HG03442 (cell line): ENCODE measurements at regions not wholly inside any gene's neighbourhood (a gene's known extent, or its start where the extent isn't known, plus 50 kb on each side); places are given as distances from the start of the nearest gene placed in this dataset.

Source experiments
- ATAC-seq: cut with Tn5 transposase; IDR thresholded peaks from one replicate; pipeline ENCODE4 v1.9.1; 2021; ENCODE audit warnings: mild to moderate bottlenecking, moderate library complexity; ENCODE audit not compliant: unreplicated experiment

DNA sequence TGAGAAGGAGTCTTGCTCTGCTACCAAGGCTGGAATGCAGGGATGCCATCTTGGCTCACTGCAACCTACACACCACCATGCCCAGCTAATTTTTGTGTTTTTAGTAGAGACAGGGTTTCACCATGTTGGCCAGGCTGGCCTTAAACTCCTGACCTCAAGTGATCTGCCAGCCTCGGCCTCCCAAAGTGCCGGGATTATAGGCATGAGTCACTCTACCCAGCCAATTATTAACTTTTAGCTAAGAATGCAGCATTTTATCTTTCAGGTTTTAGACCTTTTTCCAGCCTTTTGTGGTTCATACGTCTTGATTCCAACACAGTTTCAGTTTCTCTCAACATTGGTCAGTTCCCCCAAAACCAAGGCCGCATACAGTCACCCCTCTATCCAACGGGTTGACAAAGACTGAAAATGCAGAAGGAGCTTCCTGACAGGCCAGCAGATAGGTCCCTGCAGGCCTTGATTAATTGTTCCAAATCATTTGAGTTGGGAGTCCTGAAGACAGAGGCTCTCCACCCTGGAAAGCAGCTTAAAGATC lies 262.2 kb upstream of the KLHL29 start:
- no peak for ATAC-seq

DNA sequence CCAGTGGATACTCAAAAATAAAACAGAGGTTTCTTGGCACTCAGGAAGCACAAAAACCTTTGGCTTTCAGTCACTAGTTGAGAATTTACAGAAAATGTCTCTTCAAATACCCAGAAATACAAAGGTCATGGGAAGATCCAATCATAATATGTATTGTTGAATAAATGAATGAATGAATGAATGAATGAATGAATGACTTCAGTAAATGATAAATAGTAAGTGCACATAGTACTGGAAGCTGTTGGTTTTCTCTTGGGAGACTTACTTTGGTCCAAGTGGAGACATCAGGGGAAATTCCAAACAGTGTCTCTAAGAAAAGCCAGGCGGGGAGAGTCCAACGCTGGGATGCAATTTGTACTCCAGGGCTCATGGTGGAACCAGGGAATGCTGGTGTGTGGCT lies 261.3 kb upstream of the KLHL29 start:
- ATAC-seq: no peak

- ATAC-seq: no peak
These were observed 260.7 kb upstream of the KLHL29 start for GRCh38 chr2:23124214-23124750.

DNA sequence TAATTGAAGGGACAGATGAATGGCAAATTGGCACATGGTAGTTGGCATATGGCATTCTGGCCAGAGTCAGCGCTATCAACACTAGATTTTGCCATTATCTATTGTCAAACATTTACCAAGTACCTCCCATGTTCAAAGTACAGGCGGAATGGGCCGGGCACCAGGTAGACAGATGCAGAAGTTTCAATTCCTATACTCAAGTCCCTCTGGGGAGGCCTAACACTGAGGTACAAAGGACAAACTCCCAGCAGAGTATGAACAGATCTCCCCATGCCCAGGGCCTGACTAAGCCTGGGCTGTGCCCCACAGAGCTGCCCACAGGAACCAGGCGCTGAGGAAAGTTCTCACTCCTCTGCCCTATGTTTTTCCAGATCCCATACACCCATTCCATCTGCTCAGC lies 257.5 kb upstream of the KLHL29 start:
- ATAC-seq: no peak

GRCh38 chr2:23128684-23129292 lies 256.2 kb upstream of the KLHL29 start:
- ATAC-seq: no peak

- ATAC-seq: no peak
These were observed 253.9 kb upstream of the KLHL29 start for GRCh38 chr2:23131066-23131575.

DNA sequence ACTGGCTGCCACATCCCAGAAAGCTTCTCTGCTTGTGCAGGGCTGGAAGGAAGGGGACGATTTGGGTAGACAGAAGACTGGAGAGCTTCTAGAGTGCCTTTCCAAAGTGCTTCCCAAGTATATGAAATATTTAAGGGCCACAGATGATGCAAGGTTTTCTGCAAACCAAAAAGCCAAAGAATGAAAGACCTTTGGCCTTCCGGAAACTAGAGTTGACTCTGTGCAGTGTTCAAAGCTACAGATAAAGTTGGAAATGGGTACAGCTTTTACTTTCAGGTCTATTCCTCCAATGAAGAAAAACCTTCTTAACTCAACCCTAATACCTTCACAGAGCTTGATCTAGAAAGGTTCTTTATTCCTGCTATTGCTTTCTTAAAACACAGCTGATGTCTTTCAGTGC lies 253.0 kb upstream of the KLHL29 start:
- no peak for ATAC-seq

- no peak for ATAC-seq
These were observed 252.0 kb upstream of the KLHL29 start for GRCh38 chr2:23132823-23133595.

GRCh38 chr2:23134726-23135125 lies 250.3 kb upstream of the KLHL29 start:
- no peak for ATAC-seq

DNA sequence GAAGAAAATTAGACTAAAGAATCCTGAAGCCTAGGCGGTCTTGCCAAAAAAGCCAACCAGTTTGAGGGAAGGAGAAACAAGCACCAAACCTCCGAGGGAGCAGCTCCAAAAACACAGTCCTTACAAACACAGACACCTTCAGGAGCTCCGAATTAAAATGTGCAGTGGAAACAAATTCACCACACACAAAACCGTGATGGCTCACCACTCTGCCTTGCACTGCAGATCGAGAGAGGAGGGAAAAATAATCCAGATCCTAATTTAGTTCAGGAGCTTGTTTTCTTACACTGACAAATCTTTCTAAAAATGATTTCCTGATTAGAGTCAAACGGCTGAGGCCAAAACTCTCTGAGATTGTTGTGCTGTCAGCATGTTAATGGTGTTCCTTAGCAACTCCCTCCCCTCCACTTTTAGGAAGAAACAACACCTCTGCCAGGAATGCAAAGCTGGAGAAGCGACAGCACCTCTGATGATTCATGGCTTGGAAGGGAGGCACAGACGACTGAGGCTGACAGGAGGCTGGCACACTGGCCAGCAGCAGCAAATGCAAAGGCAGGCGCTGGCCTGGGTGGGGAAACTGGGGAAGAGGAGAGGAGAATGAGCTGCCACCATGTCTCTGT lies 249.4 kb upstream of the KLHL29 start:
- ATAC-seq: no peak

DNA sequence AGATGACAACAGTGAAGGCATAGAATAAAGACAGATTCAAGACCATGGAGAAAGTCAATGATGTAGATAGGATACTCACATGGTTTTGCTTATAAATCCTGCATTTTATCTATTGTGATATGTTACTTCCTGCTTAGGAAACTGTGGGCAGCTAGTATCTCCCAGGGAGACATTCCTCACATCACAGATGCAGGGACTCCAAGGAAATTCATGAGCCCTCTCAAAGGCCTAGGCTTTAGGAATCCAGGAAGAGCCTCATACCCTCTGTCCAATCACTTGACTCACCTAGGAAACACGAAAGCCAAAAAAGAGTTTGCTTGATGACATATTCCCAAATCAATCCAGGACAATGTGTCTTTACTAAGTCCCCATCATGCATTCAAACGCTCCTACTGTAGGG lies 247.8 kb upstream of the KLHL29 start:
- no peak for ATAC-seq

DNA sequence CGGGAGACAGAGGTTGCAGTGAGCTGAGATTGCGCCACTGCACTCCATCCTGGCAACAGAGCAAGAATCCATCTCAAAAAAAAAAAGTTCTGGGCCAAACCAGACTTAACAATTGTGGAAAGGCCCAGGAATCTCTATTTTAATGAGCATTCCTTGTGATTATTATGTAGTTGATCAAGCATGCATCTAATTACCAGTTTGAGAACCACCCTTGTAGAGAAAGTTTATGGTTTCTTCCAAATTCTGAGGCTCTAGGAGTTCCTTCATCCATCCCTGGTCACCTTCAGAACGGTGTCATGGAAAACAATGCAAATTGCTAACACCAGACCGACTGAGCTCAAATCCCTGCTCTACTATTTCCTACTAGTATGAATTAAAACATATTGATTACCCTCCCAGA lies 246.3 kb upstream of the KLHL29 start:
- ATAC-seq: no peak

GRCh38 chr2:23145460-23145859 lies 239.5 kb upstream of the KLHL29 start:
- no peak for ATAC-seq

DNA sequence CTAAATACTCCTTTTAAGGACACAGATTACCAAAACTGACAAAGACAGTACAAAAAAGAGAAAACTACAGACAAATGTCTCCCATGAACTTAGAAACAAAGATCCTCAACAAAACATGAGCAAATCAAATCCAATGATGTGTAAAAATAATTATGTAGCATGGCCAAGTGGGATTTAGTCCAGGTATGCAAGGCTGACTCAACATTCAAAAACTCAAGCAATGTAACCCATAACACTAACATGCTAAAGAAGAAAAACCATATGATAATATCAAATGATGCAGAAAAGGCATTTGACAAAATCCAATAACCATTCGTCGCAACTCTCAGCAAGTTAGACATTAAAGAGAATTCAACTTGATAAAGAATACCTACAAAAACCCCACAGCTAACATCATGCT lies 239.0 kb upstream of the KLHL29 start:
- ATAC-seq: no peak

DNA sequence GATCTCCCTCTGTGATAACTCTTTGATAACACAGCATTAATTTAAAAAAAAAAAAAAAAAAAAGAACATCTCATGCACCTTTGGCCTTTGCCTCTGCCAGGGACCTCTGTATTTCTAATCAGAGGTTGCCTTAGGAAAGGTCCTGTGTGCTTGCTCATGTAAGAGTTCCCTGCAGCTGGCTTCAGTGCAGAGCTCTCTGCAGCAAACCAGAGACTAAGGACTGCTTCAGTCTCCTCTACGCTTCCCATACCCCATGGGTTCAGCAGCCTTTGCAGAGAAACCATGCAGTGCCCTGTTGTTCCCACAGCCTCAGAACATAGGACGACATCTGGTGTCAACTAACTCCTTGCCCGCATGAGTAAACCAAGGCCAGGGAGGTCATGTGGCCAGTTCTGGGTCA lies 236.6 kb upstream of the KLHL29 start:
- no peak for ATAC-seq

- ATAC-seq: no peak
These were observed 235.2 kb upstream of the KLHL29 start for GRCh38 chr2:23149777-23150176.

GRCh38 chr2:23153484-23153883 lies 231.5 kb upstream of the KLHL29 start:
- ATAC-seq: no peak

- ATAC-seq: no peak
These were observed 230.0 kb upstream of the KLHL29 start for GRCh38 chr2:23155022-23155421.

DNA sequence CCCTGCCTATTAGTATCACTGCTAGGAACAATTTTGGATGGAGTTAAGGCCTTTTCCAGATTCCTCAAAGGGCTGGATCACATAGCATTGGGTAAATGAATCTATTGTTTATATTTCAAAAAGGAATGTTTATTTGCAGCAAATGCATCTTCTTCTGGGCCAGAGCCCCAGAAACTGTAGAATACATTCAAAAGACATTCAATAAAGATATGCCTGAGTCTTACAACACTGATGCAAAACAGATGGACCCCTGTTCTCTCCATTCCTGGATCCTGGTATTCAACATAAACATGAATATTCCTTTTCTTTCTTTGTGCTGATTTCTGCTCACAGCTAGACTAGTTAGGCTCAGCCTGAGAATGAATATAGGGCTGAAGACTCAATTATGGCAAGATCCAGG lies 227.2 kb upstream of the KLHL29 start:
- no peak for ATAC-seq

DNA sequence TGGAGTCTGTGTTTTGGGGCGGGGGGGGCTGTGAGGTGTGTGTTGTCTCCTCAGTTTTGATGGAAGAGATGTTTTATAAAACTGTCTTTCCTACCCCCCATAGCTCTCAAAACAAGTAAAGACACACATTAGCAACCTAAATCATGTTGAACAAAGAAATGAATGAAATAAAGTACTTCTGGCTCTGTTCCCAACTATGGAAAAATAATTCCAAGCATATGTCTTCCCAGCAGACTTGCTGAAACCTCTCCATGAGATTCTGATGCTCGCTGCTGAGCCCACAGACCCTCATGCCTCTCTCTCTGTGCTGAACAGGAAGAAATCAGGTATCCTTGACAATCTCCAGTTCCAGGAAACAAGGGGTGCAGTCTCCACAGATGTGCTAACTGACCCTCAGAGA lies 226.7 kb upstream of the KLHL29 start:
- no peak for ATAC-seq

DNA sequence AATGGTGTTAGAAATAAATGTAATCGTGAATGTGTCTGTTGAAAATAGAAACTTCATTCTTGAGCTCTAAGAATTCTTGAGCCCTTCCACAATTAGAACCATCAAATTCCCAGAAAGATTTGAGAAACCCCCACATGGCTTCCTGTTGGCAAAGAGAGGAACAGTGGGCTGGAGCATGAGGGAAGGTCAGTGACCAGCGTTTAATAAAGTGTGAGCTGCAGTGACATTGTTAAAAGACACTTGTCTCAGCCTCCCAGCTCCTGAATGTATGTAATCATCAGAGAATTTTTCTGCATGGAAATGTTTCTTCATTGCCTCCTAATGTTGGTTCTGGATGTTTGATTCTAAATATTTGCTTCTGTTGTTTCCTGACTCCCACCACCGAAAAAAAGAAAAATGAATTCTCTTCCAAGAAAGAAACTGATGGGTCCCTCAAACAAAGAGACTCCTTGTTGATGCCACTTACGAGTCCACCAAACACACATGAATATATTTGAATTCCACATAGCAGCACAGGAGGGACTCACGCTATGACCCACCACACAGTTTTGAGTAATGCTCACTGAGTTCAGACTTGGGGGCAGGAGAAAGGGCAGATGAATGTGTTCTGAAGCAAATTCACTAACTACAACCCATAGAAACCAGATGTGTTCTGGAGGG lies 225.1 kb upstream of the KLHL29 start:
- no peak for ATAC-seq
